ENCODE measurements at regions not wholly inside any gene's neighbourhood (a gene's known extent, or its start where the extent isn't known, plus 50 kb on each side); places are given as distances from the start of the nearest gene placed in this dataset.

DNA sequence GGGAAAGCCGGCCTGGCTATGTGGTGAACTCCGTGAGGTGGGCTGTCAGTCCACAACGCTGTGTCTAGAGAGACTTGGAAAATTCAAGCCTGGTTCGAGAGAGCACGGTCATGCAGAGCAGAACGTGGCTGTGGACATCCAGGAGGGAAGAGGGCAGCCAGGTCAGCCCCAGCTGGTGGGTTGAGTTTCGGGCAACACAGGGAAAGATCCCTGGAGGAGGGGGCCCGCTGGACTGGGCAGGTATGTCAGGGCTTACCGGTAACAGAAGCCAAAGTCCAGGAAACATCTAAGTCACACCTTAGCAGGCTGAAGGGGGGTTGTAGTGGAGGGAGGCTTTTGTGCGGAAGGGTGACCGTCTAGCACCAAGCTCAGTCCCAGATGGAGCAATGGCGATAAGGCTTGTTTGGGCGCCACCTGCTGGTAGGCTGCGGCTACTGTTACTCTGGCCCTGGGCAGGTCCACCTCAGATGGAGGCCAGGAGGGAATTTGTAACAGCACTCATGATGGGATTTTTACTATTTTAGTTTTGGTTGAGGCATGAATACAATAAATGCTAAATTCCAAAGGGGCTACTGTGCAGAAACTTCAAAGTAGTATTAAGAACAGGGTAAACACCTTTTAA is 143.3 kb upstream of the ZNF644 start:
- 36% methylated on average over 14 of the region's 14 CpGs for WGBS
- Histone ChIP-seq H3K4me1 (ENCODE audit: control insufficient read depth in 4 of 4, insufficient read depth in 4 of 4, low read length in 3 of 4) (peaks cover 0 to 5% (median 0%) of the 10 kb centered on the region in 4 donors), H3K36me3 (ENCODE audit: control insufficient read depth in 4 of 4, insufficient read depth in 3 of 4, low read depth in 1 of 4, low read length in 3 of 4) (no peaks in the 10 kb centered on the region), H3K4me3 (ENCODE audit: low read depth in 1 of 3, low read length in 3 of 3) (no peak overlapping the region), H3K9me3 (ENCODE audit: control insufficient read depth in 4 of 4, low read length in 3 of 4) (no peaks in the 10 kb centered on the region), H3K27me3 (ENCODE audit: control insufficient read depth in 4 of 4, insufficient read depth in 4 of 4, low read length in 3 of 4) (no peaks in the 10 kb centered on the region), H3K27ac (ENCODE audit: low read depth in 1 of 2, low read length in 2 of 2) (no peak overlapping the region), H3K9ac (ENCODE audit: low read depth in 1 of 2, low read length in 2 of 2) (no peak overlapping the region)
- TF ChIP-seq RXRA (IDR thresholded peaks at IDR 0.05) (no peak), TAF1 (conservative IDR thresholded peaks at IDR 0.05) (no peak), RAD21 (IDR thresholded peaks at IDR 0.05) (peak; percentile 92 to 95), CTCF (IDR thresholded peaks at IDR 0.05; ENCODE audit: low read depth, low read length, missing input control) (peak; percentile 97)
- TF ChIP-seq, protein P1, sequence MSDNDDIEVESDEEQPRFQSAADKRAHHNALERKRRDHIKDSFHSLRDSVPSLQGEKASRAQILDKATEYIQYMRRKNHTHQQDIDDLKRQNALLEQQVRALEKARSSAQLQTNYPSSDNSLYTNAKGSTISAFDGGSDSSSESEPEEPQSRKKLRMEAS (IDR thresholded peaks at IDR 0.05), result no peak
- DNase-seq (ENCODE audit: low spot score), result peak; percentile 87

DNA sequence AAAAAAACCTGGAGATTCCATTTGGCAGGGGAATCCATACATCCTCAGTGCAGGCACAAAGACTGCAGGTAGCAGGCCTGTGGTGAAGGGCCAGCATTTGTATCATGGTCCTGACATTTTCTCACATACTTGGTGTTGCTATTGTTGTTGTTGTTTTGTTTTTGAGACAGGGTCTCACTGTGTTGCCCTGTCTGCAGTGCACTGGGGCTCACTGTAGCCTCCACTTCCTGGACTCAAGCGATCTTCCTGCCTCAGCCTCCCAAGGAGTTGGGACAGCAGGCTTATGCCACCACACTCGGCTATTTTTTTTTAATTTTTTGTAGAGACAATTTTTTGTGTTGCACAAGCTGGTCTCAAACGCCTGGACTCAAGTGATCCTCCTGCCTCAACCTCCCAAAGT is 140.8 kb upstream of the ZNF644 start:
- Histone ChIP-seq H3K27ac (ENCODE audit: low read depth in 1 of 2, low read length in 2 of 2) (no peak overlapping the region), H3K36me3 (ENCODE audit: control insufficient read depth in 4 of 4, insufficient read depth in 3 of 4, low read depth in 1 of 4, low read length in 3 of 4) (no peaks in the 10 kb centered on the region), H3K9me3 (ENCODE audit: control insufficient read depth in 4 of 4, low read length in 3 of 4) (no peaks in the 10 kb centered on the region), H3K4me1 (ENCODE audit: control insufficient read depth in 4 of 4, insufficient read depth in 4 of 4, low read length in 3 of 4) (peaks cover 0 to 5% (median 0%) of the 10 kb centered on the region in 4 donors), H3K27me3 (ENCODE audit: control insufficient read depth in 4 of 4, insufficient read depth in 4 of 4, low read length in 3 of 4) (no peaks in the 10 kb centered on the region), H3K9ac (ENCODE audit: low read depth in 1 of 2, low read length in 2 of 2) (no peak overlapping the region), H3K4me3 (ENCODE audit: low read depth in 1 of 3, low read length in 3 of 3) (no peak overlapping the region)
- TF ChIP-seq FOXA1 (IDR thresholded peaks at IDR 0.05) (no peak), RXRA (IDR thresholded peaks at IDR 0.05) (no peak), ATF3 (IDR thresholded peaks at IDR 0.05) (no peak)
- TF ChIP-seq, protein P2, sequence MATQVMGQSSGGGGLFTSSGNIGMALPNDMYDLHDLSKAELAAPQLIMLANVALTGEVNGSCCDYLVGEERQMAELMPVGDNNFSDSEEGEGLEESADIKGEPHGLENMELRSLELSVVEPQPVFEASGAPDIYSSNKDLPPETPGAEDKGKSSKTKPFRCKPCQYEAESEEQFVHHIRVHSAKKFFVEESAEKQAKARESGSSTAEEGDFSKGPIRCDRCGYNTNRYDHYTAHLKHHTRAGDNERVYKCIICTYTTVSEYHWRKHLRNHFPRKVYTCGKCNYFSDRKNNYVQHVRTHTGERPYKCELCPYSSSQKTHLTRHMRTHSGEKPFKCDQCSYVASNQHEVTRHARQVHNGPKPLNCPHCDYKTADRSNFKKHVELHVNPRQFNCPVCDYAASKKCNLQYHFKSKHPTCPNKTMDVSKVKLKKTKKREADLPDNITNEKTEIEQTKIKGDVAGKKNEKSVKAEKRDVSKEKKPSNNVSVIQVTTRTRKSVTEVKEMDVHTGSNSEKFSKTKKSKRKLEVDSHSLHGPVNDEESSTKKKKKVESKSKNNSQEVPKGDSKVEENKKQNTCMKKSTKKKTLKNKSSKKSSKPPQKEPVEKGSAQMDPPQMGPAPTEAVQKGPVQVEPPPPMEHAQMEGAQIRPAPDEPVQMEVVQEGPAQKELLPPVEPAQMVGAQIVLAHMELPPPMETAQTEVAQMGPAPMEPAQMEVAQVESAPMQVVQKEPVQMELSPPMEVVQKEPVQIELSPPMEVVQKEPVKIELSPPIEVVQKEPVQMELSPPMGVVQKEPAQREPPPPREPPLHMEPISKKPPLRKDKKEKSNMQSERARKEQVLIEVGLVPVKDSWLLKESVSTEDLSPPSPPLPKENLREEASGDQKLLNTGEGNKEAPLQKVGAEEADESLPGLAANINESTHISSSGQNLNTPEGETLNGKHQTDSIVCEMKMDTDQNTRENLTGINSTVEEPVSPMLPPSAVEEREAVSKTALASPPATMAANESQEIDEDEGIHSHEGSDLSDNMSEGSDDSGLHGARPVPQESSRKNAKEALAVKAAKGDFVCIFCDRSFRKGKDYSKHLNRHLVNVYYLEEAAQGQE (IDR thresholded peaks at IDR 0.05), result no peak
- no peak for DNase-seq (ENCODE audit: low spot score)
- 95% methylated on average over 3 of the region's 3 CpGs for WGBS

DNA sequence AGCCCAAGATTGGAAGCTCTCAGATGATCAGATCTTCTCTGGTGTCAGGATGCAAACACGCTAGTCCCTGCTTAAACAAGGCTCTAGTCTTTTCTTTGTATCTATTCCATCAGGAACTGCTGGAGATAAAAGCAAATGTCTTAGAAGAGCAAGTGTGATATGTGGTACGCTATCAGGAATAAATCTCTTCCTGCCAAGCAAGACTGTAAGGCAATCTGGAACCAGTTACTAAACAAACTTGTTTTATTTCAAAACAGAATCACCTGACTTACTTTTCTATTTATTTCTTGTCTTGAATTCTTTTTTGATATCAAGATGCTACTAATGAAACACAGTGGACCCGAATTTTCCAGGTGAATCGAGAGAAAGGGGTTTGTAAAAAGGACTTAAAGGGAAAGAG is 139.9 kb upstream of the ZNF644 start:
- 69% methylated on average over 4 of the region's 4 CpGs for WGBS
- H3K36me3 ChIP-seq (ENCODE audit: control insufficient read depth in 4 of 4, insufficient read depth in 3 of 4, low read depth in 1 of 4, low read length in 3 of 4), result no peaks in the 10 kb centered on the region
- no peak for TF ChIP-seq RXRA (IDR thresholded peaks at IDR 0.05)
- TF ChIP-seq, protein P3, sequence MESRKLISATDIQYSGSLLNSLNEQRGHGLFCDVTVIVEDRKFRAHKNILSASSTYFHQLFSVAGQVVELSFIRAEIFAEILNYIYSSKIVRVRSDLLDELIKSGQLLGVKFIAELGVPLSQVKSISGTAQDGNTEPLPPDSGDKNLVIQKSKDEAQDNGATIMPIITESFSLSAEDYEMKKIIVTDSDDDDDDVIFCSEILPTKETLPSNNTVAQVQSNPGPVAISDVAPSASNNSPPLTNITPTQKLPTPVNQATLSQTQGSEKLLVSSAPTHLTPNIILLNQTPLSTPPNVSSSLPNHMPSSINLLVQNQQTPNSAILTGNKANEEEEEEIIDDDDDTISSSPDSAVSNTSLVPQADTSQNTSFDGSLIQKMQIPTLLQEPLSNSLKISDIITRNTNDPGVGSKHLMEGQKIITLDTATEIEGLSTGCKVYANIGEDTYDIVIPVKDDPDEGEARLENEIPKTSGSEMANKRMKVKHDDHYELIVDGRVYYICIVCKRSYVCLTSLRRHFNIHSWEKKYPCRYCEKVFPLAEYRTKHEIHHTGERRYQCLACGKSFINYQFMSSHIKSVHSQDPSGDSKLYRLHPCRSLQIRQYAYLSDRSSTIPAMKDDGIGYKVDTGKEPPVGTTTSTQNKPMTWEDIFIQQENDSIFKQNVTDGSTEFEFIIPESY (IDR thresholded peaks at IDR 0.05), result no peak
- no peak for TF ChIP-seq YY1 (IDR thresholded peaks at IDR 0.05)
- no peak for TF ChIP-seq FOXA2 (IDR thresholded peaks at IDR 0.05)
- TF ChIP-seq FOXA1 (IDR thresholded peaks at IDR 0.05), result no peak
- no peak for TF ChIP-seq ATF3 (IDR thresholded peaks at IDR 0.05)
- no peak for TF ChIP-seq NR2F2 (IDR thresholded peaks at IDR 0.05)
- TF ChIP-seq, protein P1 (IDR thresholded peaks at IDR 0.05), result no peak
- no peak for TF ChIP-seq JUND (IDR thresholded peaks at IDR 0.05)
- no peak for TF ChIP-seq HNF4A (conservative IDR thresholded peaks at IDR 0.05)
- TF ChIP-seq HNF4G (IDR thresholded peaks at IDR 0.05), result no peak
- no peak for TF ChIP-seq TAF1 (conservative IDR thresholded peaks at IDR 0.05)
- H3K4me3 ChIP-seq (ENCODE audit: low read depth in 1 of 3, low read length in 3 of 3), result no peak overlapping the region
- DNase-seq (ENCODE audit: low spot score), result no peak
- no peaks in the 10 kb centered on the region for H3K9me3 ChIP-seq (ENCODE audit: control insufficient read depth in 4 of 4, low read length in 3 of 4)
- no peaks in the 10 kb centered on the region for H3K27me3 ChIP-seq (ENCODE audit: control insufficient read depth in 4 of 4, insufficient read depth in 4 of 4, low read length in 3 of 4)
- H3K4me1 ChIP-seq (ENCODE audit: control insufficient read depth in 4 of 4, insufficient read depth in 4 of 4, low read length in 3 of 4), result peaks cover 0 to 5% (median 0%) of the 10 kb centered on the region in 4 donors
- no peak overlapping the region for H3K9ac ChIP-seq (ENCODE audit: low read depth in 1 of 2, low read length in 2 of 2)
- no peak overlapping the region for H3K27ac ChIP-seq (ENCODE audit: low read depth in 1 of 2, low read length in 2 of 2)

All from liver (tissue), 8 donors.